GM23248 (cell line): ENCODE measurements at regions not wholly inside any gene's neighbourhood (a gene's known extent, or its start where the extent isn't known, plus 50 kb on each side); places are given as distances from the start of the nearest gene placed in this dataset.

Source experiments
- EZH2 ChIP-seq: fragments of 200-600 bp; sonication (generic); IDR thresholded peaks from 2 replicates; pipeline ENCODE4 v1.6.1; 2018; ENCODE audit warnings: antibody characterized with exemption, mild to moderate bottlenecking; ENCODE audit not compliant: insufficient read depth, poor library complexity, severe bottlenecking
- EZH2phosphoT487 ChIP-seq: fragments of 200-600 bp; sonication (generic); IDR thresholded peaks from 2 replicates; pipeline ENCODE4 v1.6.1; 2018; ENCODE audit warnings: antibody characterized with exemption, moderate library complexity, mild to moderate bottlenecking, low read depth; ENCODE audit not compliant: insufficient read depth

DNA sequence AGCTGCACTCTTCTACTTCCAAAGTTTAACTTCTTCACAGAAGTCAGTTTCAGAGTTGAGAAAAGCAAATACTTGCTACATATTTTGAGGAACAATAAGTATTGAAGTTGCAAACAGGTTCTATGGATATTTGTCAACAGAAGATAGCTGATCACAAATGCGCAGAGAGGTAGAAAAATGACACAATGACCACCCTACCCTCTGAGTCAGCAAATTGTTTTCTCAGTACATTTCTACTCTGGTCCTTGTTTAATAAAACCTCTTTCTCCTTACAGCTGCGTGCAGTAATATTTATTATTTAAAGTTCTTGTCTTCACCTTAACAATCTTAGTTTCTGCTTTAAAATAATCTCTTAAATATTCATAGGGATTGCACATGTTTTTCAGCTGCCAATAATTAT, 855.1 kb upstream of the CTNND2 start:
- TF ChIP-seq EZH2, result no peak
- no peak for TF ChIP-seq EZH2phosphoT487
